T-cell (primary cell): ENCODE measurements at regions not wholly inside any gene's neighbourhood (a gene's known extent, or its start where the extent isn't known, plus 50 kb on each side); places are given as distances from the start of the nearest gene placed in this dataset.
"Not testable (repeated sequence)": the region's sequence is repeated elsewhere in the genome, so short reads cannot be mapped to it uniquely, and the experiment has no call there.

ENCODE experiments used
- ATAC-seq, 4 experiments: fragments of 200-7000 bp in 3 of 4; fragments of 150-1000 bp in 1 of 4; cut with Tn5 transposase; replicated peaks in 1 of 4; 1 replicate in 3 of 4; 2 replicates in 1 of 4; pipeline ENCODE4 v1.10.0; 2021; ENCODE audit warnings: moderate library complexity in 3 of 4, mild to moderate bottlenecking in 2 of 4, moderate number of reproducible peaks in 1 of 4
- CTCF ChIA-PET, 2 donors: fragments of 300-600 bp; sonication (Branson Sonifier 250); formaldehyde crosslinking; loops; one replicate each; lab custom pipeline; 2022; ENCODE audit warnings: antibody characterized with exemption in 2 of 2; lab: Charles Lee
- POLR2A ChIA-PET, 2 donors: fragments of 300-600 bp; sonication (Branson Sonifier 250); formaldehyde crosslinking; loops; one replicate each; lab custom pipeline; 2022; ENCODE audit warnings: antibody characterized with exemption in 2 of 2; lab: Charles Lee
- DNase-seq, 35 experiments: peaks; one replicate each; pipeline versions ENCODE4 v3.0.0 to v3.0.0-alpha.2; 2013 to 2023
- H3K27ac ChIP-seq: one replicate; pipeline ENCODE4 v1.5.1; 2013; ENCODE audit warnings: low read length
- H3K27me3 ChIP-seq, 2 experiments: replicated peaks in 1 of 2; 1 replicate in 1 of 2; 2 replicates in 1 of 2; pipeline versions ENCODE4 v1.6.1 to v1.7.0; 2013; ENCODE audit warnings: low read length in 1 of 2, mixed read lengths in 1 of 2; ENCODE audit not compliant: control insufficient read depth in 2 of 2, insufficient read depth in 2 of 2; ENCODE audit errors: extremely low read depth in 1 of 2
- H3K36me3 ChIP-seq, 2 donors: 1 replicate in 1 of 2; 2 replicates in 1 of 2; pipeline versions ENCODE4 v1.6.1 to v1.7.0; 2013; ENCODE audit warnings: low read length in 1 of 2; ENCODE audit not compliant: control insufficient read depth in 2 of 2, insufficient read depth in 1 of 2; ENCODE audit errors: extremely low read depth in 1 of 2
- H3K4me1 ChIP-seq, 2 experiments: 1 replicate in 1 of 2; 2 replicates in 1 of 2; pipeline versions ENCODE4 v1.6.1 to v1.7.0; 2013; ENCODE audit warnings: low read length in 2 of 2, mixed read lengths in 1 of 2; ENCODE audit not compliant: insufficient read depth in 2 of 2, control insufficient read depth in 1 of 2; ENCODE audit errors: extremely low read depth in 1 of 2
- H3K4me3 ChIP-seq, 2 donors: 1 replicate in 1 of 2; 2 replicates in 1 of 2; pipeline versions ENCODE4 v1.5.1 to v1.7.0; 2013; ENCODE audit warnings: mild to moderate bottlenecking in 2 of 2, low read length in 1 of 2, moderate library complexity in 1 of 2; ENCODE audit not compliant: control insufficient read depth in 1 of 2; ENCODE audit errors: extremely low read depth in 1 of 2
- H3K9me3 ChIP-seq: 2 replicates; pipeline ENCODE4 v1.7.0; 2013
- H3K27ac Mint-ChIP-seq, 2 donors: one replicate each; pipeline ENCODE4 v1.8.0; 2020 to 2021; ENCODE audit warnings: mild to moderate bottlenecking in 2 of 2, mixed read lengths in 2 of 2
- H3K27me3 Mint-ChIP-seq, 2 donors: one replicate each; pipeline ENCODE4 v1.8.0; 2021 to 2022; ENCODE audit warnings: mixed read lengths in 2 of 2
- H3K36me3 Mint-ChIP-seq: one replicate; pipeline ENCODE4 v1.8.0; 2021; ENCODE audit warnings: mixed read lengths
- H3K4me1 Mint-ChIP-seq, 3 donors: one replicate each; pipeline ENCODE4 v1.8.0; 2020 to 2022; ENCODE audit warnings: mixed read lengths in 3 of 3, mild to moderate bottlenecking in 1 of 3
- H3K4me3 Mint-ChIP-seq, 3 donors: one replicate each; pipeline ENCODE4 v1.8.0; 2020 to 2022; ENCODE audit warnings: mild to moderate bottlenecking in 3 of 3, mixed read lengths in 3 of 3, moderate library complexity in 3 of 3
- H3K9me3 Mint-ChIP-seq, 3 donors: one replicate each; pipeline ENCODE4 v1.8.0; 2020 to 2022; ENCODE audit warnings: mixed read lengths in 3 of 3
- WGBS: methylation state at CpG from one replicate; pipeline ENCODE4 v1.1.5; 2013; ENCODE audit warnings: missing lambda C conversion rate; ENCODE audit not compliant: insufficient coverage; 5-methylcytosine and 5-hydroxymethylcytosine counted together

DNA sequence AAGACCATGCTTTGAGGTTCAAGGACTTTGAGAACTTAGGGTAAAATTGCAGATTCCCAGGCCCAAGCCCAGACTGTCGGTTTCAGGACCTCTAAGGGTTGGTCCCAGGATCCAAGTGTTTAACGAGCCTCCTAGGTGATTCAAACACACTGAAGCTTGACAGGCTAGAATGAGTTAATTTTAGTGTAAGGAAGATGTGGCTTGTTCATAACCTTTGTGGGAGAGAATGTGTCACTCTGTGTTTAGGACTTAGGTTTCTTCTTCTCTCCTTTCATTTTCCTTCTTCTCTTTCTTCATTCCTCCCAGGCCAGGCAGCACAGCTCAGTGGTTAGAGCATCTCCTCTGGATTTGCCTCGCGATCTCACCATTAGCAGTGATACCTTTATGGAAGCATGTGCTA, 104.8 kb upstream of the KCNG1 start:
- Mint-ChIP-seq H3K27ac (no peak overlapping the region), H3K9me3 (no peaks in the 10 kb centered on the region), H3K36me3 (no peaks in the 10 kb centered on the region), H3K27me3 (peaks cover 15 to 24% of the 10 kb centered on the region in 2 donors), H3K4me1 (peaks cover 1 to 11% (median 8%) of the 10 kb centered on the region in 3 donors), H3K4me3 (no peak overlapping the region)
- H3K27me3 ChIP-seq = peaks cover 0 to 21% of the 10 kb centered on the region in 2 experiments
- H3K36me3 ChIP-seq = no peaks in the 10 kb centered on the region
- ATAC-seq (no peak), DNase-seq (no peak)
- CTCF ChIA-PET = no interaction called here
- H3K4me1 ChIP-seq = peaks cover 0 to 9% of the 10 kb centered on the region in 2 experiments
- whole genome bisulfite sequencing = 66% methylated on average over 3 of the region's 4 CpGs
- H3K4me3 ChIP-seq = no peak overlapping the region
- POLR2A ChIA-PET = no interaction called here
- no peaks in the 10 kb centered on the region for H3K9me3 ChIP-seq
- H3K27ac ChIP-seq = no peak overlapping the region

DNA sequence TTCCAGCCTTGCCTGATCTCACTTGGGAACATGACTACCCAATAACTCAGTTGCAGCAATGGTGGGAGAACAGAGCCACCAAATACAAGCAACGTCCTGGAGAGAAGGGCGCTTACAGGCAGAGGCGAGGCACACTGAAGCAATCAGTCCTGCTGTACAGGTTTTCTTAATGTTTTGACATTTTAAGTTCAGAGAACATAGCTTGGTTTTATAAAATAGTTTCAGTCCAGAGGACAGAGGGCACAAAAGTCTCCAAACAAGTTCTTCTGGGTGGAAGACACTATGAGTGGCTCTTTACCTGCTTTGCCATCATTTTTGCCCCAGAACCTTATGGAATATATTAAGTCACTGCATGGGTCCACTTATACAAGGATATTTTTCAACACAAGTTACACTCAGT, 103.4 kb upstream of the KCNG1 start:
- CTCF ChIA-PET = no interaction called here
- Histone ChIP-seq H3K4me1 (peaks cover 0 to 9% of the 10 kb centered on the region in 2 experiments), H3K4me3 (no peak overlapping the region), H3K27ac (no peak overlapping the region), H3K9me3 (no peaks in the 10 kb centered on the region), H3K27me3 (peaks cover 0 to 21% of the 10 kb centered on the region in 2 experiments), H3K36me3 (no peaks in the 10 kb centered on the region)
- WGBS = 100% methylated on average over 1 of the region's 3 CpGs
- H3K4me3 Mint-ChIP-seq = no peak overlapping the region
- H3K36me3 Mint-ChIP-seq = no peaks in the 10 kb centered on the region
- ATAC-seq (no peak), DNase-seq (no peak)
- peaks cover 29 to 36% of the 10 kb centered on the region in 2 donors for H3K27me3 Mint-ChIP-seq
- no peaks in the 10 kb centered on the region for H3K9me3 Mint-ChIP-seq
- H3K4me1 Mint-ChIP-seq = peaks cover 8 to 11% (median 9%) of the 10 kb centered on the region in 3 donors
- POLR2A ChIA-PET = interaction anchor here in 1 of 2 donors (0.6 kb wide), 1 partner anchor 33 kb away, joined by 3 read pairs; no protein-coding TSS in a partner anchor
- no peak overlapping the region for H3K27ac Mint-ChIP-seq

GRCh38 chr20:51125780-51126179, 102.9 kb upstream of the KCNG1 start:
- H3K27me3 ChIP-seq = peaks cover 0 to 23% of the 10 kb centered on the region in 2 experiments
- CTCF ChIA-PET = no interaction called here
- DNase-seq (no peak), ATAC-seq (no peak)
- H3K4me3 ChIP-seq = no peak overlapping the region
- no peaks in the 10 kb centered on the region for H3K36me3 ChIP-seq
- H3K9me3 Mint-ChIP-seq = no peaks in the 10 kb centered on the region
- H3K4me1 ChIP-seq = peaks cover 0 to 9% of the 10 kb centered on the region in 2 experiments
- peaks cover 33 to 39% of the 10 kb centered on the region in 2 donors for H3K27me3 Mint-ChIP-seq
- no peaks in the 10 kb centered on the region for H3K36me3 Mint-ChIP-seq
- H3K27ac Mint-ChIP-seq = no peak overlapping the region
- 77% methylated on average over 4 of the region's 4 CpGs for WGBS
- H3K4me1 Mint-ChIP-seq = peaks cover 8 to 11% (median 9%) of the 10 kb centered on the region in 3 donors
- POLR2A ChIA-PET = no interaction called here
- H3K27ac ChIP-seq = no peak overlapping the region
- no peak overlapping the region for H3K4me3 Mint-ChIP-seq
- no peaks in the 10 kb centered on the region for H3K9me3 ChIP-seq

DNA sequence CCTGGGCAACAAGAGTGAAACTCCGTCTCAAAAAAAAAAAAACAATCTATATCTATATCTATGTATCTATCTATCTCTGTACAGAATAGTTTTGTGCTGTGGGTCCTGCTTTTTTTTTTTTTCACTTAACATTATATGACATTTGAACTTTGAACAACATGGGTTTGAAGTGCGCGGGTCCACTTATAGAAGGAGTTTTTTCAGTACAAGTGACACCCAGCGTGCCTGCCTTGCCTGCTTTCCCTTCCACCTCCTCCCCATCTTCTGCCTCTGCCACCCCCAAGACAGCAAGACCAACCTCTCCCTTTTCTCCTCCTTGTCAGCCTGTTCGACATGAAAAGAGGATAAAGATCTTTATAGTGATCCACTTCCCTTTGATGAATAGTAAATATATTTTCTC, 102.2 kb upstream of the KCNG1 start:
- H3K4me3 Mint-ChIP-seq = no peak overlapping the region
- POLR2A ChIA-PET = no interaction called here
- H3K9me3 Mint-ChIP-seq = no peaks in the 10 kb centered on the region

GRCh38 chr20:51123887-51124286, 101.0 kb upstream of the KCNG1 start:
- CTCF ChIA-PET = interaction anchor here in 1 of 2 donors (0.6 kb wide), 1 partner anchor 497 kb away, joined by 3 read pairs; no protein-coding TSS in a partner anchor
- H3K27ac Mint-ChIP-seq, H3K4me3 ChIP-seq, ATAC-seq, H3K27ac ChIP-seq, DNase-seq, H3K9me3 ChIP-seq, POLR2A ChIA-PET, H3K9me3 Mint-ChIP-seq, H3K4me3 Mint-ChIP-seq, H3K36me3 ChIP-seq, H3K4me1 ChIP-seq, H3K36me3 Mint-ChIP-seq, H3K4me1 Mint-ChIP-seq: not testable (repeated sequence)
- H3K27me3 Mint-ChIP-seq = peaks cover 40% of the 10 kb centered on the region in 2 donors
- no CpG with 5 or more reads among the region's 1 CpG for WGBS
- H3K27me3 ChIP-seq = peaks cover 2 to 35% of the 10 kb centered on the region in 2 experiments

More for the DNA sequence above, 102.2 kb upstream of the KCNG1 start:
- Histone ChIP-seq H3K36me3 (no peaks in the 10 kb centered on the region), H3K9me3 (no peaks in the 10 kb centered on the region), H3K27ac (no peak overlapping the region), H3K27me3 (peaks cover 2 to 30% of the 10 kb centered on the region in 2 experiments), H3K4me1 (peaks cover 0 to 9% of the 10 kb centered on the region in 2 experiments), H3K4me3 (no peak overlapping the region)
- Mint-ChIP-seq H3K27me3 (peaks cover 32 to 39% of the 10 kb centered on the region in 2 donors), H3K27ac (no peak overlapping the region), H3K36me3 (no peaks in the 10 kb centered on the region), H3K4me1 (peaks cover 8 to 11% (median 9%) of the 10 kb centered on the region in 3 donors)
- DNase-seq (no peak), ATAC-seq (no peak)
- no CpG with 5 or more reads among the region's 5 CpGs for WGBS
- CTCF ChIA-PET = no interaction called here

DNA sequence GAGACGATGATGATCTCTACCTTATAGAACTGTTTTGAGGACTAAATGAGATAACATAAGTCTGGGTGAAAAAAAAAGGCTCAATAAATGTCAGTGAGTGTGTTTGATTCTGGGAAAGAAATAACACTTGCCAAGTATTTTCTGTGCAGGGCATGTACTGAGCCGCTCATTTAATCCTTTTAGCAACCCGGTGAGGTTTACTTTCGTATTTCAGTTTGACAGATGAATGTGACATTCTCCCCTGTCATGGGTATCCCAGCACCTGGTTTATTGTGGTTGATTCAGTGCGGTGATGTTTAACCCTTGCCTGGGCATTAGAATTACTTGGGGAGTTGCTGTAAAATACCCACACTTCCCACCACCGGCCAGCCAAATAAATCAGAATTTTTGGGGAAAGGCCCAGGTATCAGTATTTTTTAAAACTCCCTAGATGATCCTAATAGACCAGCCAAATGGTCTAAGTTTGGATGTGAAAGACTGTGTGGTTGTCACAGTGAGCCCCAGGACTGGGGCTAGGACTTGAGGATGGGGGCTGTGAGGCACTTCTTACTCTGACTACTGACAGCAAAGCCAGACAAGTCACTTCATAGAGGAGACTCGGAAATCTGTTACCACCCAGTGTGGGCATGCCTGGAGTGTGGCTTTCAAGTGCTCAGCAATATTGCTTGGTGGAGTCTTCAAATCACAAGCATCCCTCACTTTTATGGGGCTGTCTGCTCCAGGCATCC, 100.2 kb upstream of the KCNG1 start:
- Mint-ChIP-seq H3K9me3 (no peaks in the 10 kb centered on the region), H3K36me3 (no peaks in the 10 kb centered on the region), H3K4me1 (peaks cover under 1 to 8% (median 3%) of the 10 kb centered on the region in 3 donors), H3K27ac (no peak overlapping the region), H3K4me3 (no peak overlapping the region), H3K27me3 (peaks cover 36 to 40% of the 10 kb centered on the region in 2 donors)
- Histone ChIP-seq H3K4me3 (no peak overlapping the region), H3K9me3 (no peaks in the 10 kb centered on the region), H3K27me3 (peaks cover 2 to 41% of the 10 kb centered on the region in 2 experiments), H3K4me1 (no peaks in the 10 kb centered on the region), H3K36me3 (no peaks in the 10 kb centered on the region), H3K27ac (no peak overlapping the region)
- POLR2A ChIA-PET = no interaction called here
- no CpG with 5 or more reads among the region's 7 CpGs for WGBS
- no peak for ATAC-seq
- CTCF ChIA-PET = no interaction called here
- DNase-seq = no peak
